ENCODE measurements at regions not wholly inside any gene's neighbourhood (a gene's known extent, or its start where the extent isn't known, plus 50 kb on each side); places are given as distances from the start of the nearest gene placed in this dataset.

- Mint-ChIP-seq H3K4me3 (peak overlapping the region; percentile 15; the same call in 1 of the 2 replicates), H3K36me3 (ENCODE audit: low read depth) (no peaks in the 10 kb centered on the region), H3K9me3 (no peaks in the 10 kb centered on the region; the same call in none of the 2 replicates), H3K4me1 (ENCODE audit: low read depth) (no peaks in the 10 kb centered on the region), H3K27ac (no peak overlapping the region), H3K27me3 (ENCODE audit: insufficient read depth) (peaks cover 2% of the 10 kb centered on the region)
- DNase-seq: no peak
- no peak for TF ChIP-seq CTCF (IDR thresholded peaks at IDR 0.05)
Observed at GRCh38 chr10:120355425-120355824, 101.6 kb upstream of the PLPP4 start.

GRCh38 chr10:120360571-120360970 is 96.5 kb upstream of the PLPP4 start:
- no peak overlapping the region for H3K27ac Mint-ChIP-seq
- H3K9me3 Mint-ChIP-seq: no peaks in the 10 kb centered on the region; the same call in 1 of the 2 replicates
- no peak for DNase-seq
- peaks cover 2% of the 10 kb centered on the region for H3K27me3 Mint-ChIP-seq (ENCODE audit: insufficient read depth)
- H3K4me3 Mint-ChIP-seq: no peak overlapping the region
- peaks cover 9% of the 10 kb centered on the region for H3K4me1 Mint-ChIP-seq (ENCODE audit: low read depth)
- no peak for TF ChIP-seq CTCF (IDR thresholded peaks at IDR 0.05)
- no peaks in the 10 kb centered on the region for H3K36me3 Mint-ChIP-seq (ENCODE audit: low read depth)

- peaks cover 5% of the 10 kb centered on the region for H3K9me3 Mint-ChIP-seq
- no peaks in the 10 kb centered on the region for H3K27me3 Mint-ChIP-seq (ENCODE audit: insufficient read depth)
- H3K4me3 Mint-ChIP-seq: peak overlapping the region; percentile 33; the same call in 1 of the 2 replicates
- peak overlapping the region; percentile 62 for H3K27ac Mint-ChIP-seq
- peak; percentile 55 for DNase-seq
- H3K4me1 Mint-ChIP-seq (ENCODE audit: low read depth): peaks cover 55% of the 10 kb centered on the region
- no peak for TF ChIP-seq CTCF (IDR thresholded peaks at IDR 0.05)
- H3K36me3 Mint-ChIP-seq (ENCODE audit: low read depth): peaks cover 5% of the 10 kb centered on the region; the same call in 1 of the 2 replicates
Observed at GRCh38 chr10:120365872-120366271, 91.2 kb upstream of the PLPP4 start.

GRCh38 chr10:120367341-120367740 is 89.7 kb upstream of the PLPP4 start:
- TF ChIP-seq CTCF (IDR thresholded peaks at IDR 0.05): no peak
- peaks cover 63% of the 10 kb centered on the region for H3K4me1 Mint-ChIP-seq (ENCODE audit: low read depth)
- H3K27ac Mint-ChIP-seq: no peak overlapping the region
- H3K9me3 Mint-ChIP-seq: peaks cover 5% of the 10 kb centered on the region
- no peak overlapping the region for H3K4me3 Mint-ChIP-seq
- H3K36me3 Mint-ChIP-seq (ENCODE audit: low read depth): peaks cover 5% of the 10 kb centered on the region; the same call in 1 of the 2 replicates
- no peaks in the 10 kb centered on the region for H3K27me3 Mint-ChIP-seq (ENCODE audit: insufficient read depth)
- no peak for DNase-seq

- Mint-ChIP-seq H3K4me3 (no peak overlapping the region), H3K9me3 (peaks cover 5% of the 10 kb centered on the region), H3K27me3 (ENCODE audit: insufficient read depth) (no peaks in the 10 kb centered on the region), H3K27ac (no peak overlapping the region), H3K4me1 (ENCODE audit: low read depth) (peaks cover 68% of the 10 kb centered on the region), H3K36me3 (ENCODE audit: low read depth) (peaks cover 5% of the 10 kb centered on the region; the same call in 1 of the 2 replicates)
- no peak for DNase-seq
- no peak for TF ChIP-seq CTCF (IDR thresholded peaks at IDR 0.05)
Observed at GRCh38 chr10:120368338-120368737, 88.7 kb upstream of the PLPP4 start.

GRCh38 chr10:120368927-120369326 is 88.1 kb upstream of the PLPP4 start:
- H3K4me3 Mint-ChIP-seq: no peak overlapping the region
- no peaks in the 10 kb centered on the region for H3K27me3 Mint-ChIP-seq (ENCODE audit: insufficient read depth)

More at GRCh38 chr10:120368927-120369326, 88.1 kb upstream of the PLPP4 start:
- DNase-seq: no peak
- TF ChIP-seq CTCF (IDR thresholded peaks at IDR 0.05): no peak
- Mint-ChIP-seq H3K4me1 (ENCODE audit: low read depth) (peaks cover 68% of the 10 kb centered on the region), H3K9me3 (peaks cover 5% of the 10 kb centered on the region), H3K36me3 (ENCODE audit: low read depth) (peaks cover 5% of the 10 kb centered on the region; the same call in 1 of the 2 replicates), H3K27ac (no peak overlapping the region)
